ENCODE measurements at regions not wholly inside any gene's neighbourhood (a gene's known extent, or its start where the extent isn't known, plus 50 kb on each side); places are given as distances from the start of the nearest gene placed in this dataset.

GRCh38 chr4:188308142-188308541 lies 168.9 kb downstream of the TRIML1 start:
- TF ChIP-seq POLR2AphosphoS5 (IDR thresholded peaks at IDR 0.05; ENCODE audit: low read depth, low read length) (no peak), REST (IDR thresholded peaks at IDR 0.05; ENCODE audit: insufficient read depth in 1 of 2, low read depth in 2 of 2, low read length in 1 of 2) (no peak), CTCF (IDR thresholded peaks at IDR 0.05) (no peak), TCF7L2 (IDR thresholded peaks at IDR 0.05; ENCODE audit: low read depth, low read length) (no peak), SIN3A (IDR thresholded peaks at IDR 0.05; ENCODE audit: borderline replicate concordance, insufficient read depth, low read depth, low read length) (no peak)
- ChIA-PET POLR2A (no interaction called here), CTCF (no interaction called here)
- DNase-seq (ENCODE audit: low read depth, low spot score) (no peak), ATAC-seq (no peak)
- in situ Hi-C loops (cut with HindIII; ENCODE audit: low pct_unique_long_range_greater_than_20kb, low sequenced_read_pairs) (no loop called here), intact Hi-C loops (cut with micrococcal nuclease; ENCODE audit: unreplicated experiment) (no loop called here)
- no TSS peak for BruUV-seq (replicated peaks)
- Histone ChIP-seq H3K9me3 (ENCODE audit: control insufficient read depth, insufficient read depth, low read depth, low read length) (no peaks in the 10 kb centered on the region), H3K27me3 (ENCODE audit: control insufficient read depth, insufficient read depth, low read length) (no peaks in the 10 kb centered on the region), H3K27ac (ENCODE audit: low read length) (no peak overlapping the region), H3K4me3 (ENCODE audit: low read depth in 2 of 2, low read length in 2 of 2) (no peak overlapping the region), H3K4me1 (ENCODE audit: control insufficient read depth, insufficient read depth, low read length) (no peaks in the 10 kb centered on the region), H3K36me3 (ENCODE audit: control insufficient read depth, insufficient read depth, low read length) (no peaks in the 10 kb centered on the region)

DNA sequence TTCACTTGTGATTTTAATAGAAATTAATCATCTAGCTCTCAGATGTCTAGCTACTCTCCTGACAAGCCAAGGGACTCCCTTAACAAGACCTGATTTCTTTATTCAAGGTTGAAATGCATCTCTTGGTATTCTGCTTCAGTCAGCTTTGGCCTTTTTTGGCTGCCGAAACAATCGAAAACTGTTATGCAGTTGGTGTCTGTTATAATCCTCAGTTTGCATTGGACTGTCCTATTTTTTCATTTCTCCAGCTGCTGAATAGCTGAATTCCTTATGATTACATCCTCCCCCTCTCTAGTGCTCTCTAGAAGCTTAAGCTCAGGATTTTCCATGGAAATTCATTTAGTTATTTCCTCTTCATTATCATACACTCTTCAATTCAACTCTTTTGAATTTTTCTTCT lies 177.2 kb downstream of the TRIML1 start:
- no peak for DNase-seq (ENCODE audit: low read depth, low spot score)
- TF ChIP-seq TCF7L2 (IDR thresholded peaks at IDR 0.05; ENCODE audit: low read depth, low read length) (no peak), CTCF (IDR thresholded peaks at IDR 0.05) (no peak)
- Histone ChIP-seq H3K27ac (ENCODE audit: low read length) (no peak overlapping the region), H3K4me1 (ENCODE audit: control insufficient read depth, insufficient read depth, low read length) (no peaks in the 10 kb centered on the region), H3K27me3 (ENCODE audit: control insufficient read depth, insufficient read depth, low read length) (no peaks in the 10 kb centered on the region), H3K4me3 (ENCODE audit: low read depth in 2 of 2, low read length in 2 of 2) (no peak overlapping the region), H3K9me3 (ENCODE audit: control insufficient read depth, insufficient read depth, low read depth, low read length) (no peaks in the 10 kb centered on the region), H3K36me3 (ENCODE audit: control insufficient read depth, insufficient read depth, low read length) (no peaks in the 10 kb centered on the region)
- ChIA-PET POLR2A (no interaction called here), CTCF (no interaction called here)
- ATAC-seq, result no peak
- intact Hi-C loops (cut with micrococcal nuclease; ENCODE audit: unreplicated experiment), result no loop called here
- no TSS peak for BruUV-seq (replicated peaks)
- in situ Hi-C loops (cut with HindIII; ENCODE audit: low pct_unique_long_range_greater_than_20kb, low sequenced_read_pairs), result no loop called here

DNA sequence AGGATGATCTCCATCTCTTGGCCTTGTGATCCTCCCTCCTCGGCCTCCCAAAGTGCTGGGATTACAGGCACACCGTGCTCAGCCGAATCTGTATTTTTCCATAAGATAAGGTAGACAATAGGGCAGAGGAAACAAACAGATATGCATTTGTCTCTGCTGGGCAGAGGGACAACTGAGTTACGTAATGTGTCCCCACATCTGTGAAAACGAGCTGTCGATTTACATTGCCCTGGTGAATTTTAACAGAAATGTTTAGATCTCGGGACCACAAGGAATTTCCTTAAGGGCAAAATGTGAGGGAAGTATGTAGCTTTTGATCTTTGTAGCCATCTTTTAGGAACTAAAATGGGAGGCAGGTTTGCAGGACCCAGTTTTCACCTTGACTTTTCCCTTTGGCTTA lies 189.7 kb downstream of the TRIML1 start:
- no peaks in the 10 kb centered on the region for H3K36me3 ChIP-seq (ENCODE audit: control insufficient read depth, insufficient read depth, low read length)
- no peaks in the 10 kb centered on the region for H3K9me3 ChIP-seq (ENCODE audit: control insufficient read depth, insufficient read depth, low read depth, low read length)
- no peak for TF ChIP-seq SIN3A (IDR thresholded peaks at IDR 0.05; ENCODE audit: borderline replicate concordance, insufficient read depth, low read depth, low read length)
- no peak for TF ChIP-seq CTCF (IDR thresholded peaks at IDR 0.05)
- TF ChIP-seq REST (IDR thresholded peaks at IDR 0.05; ENCODE audit: insufficient read depth in 1 of 2, low read depth in 2 of 2, low read length in 1 of 2), result no peak
- TF ChIP-seq POLR2AphosphoS5 (IDR thresholded peaks at IDR 0.05; ENCODE audit: low read depth, low read length), result no peak
- TF ChIP-seq TCF7L2 (IDR thresholded peaks at IDR 0.05; ENCODE audit: low read depth, low read length), result no peak
- DNase-seq (ENCODE audit: low read depth, low spot score), result no peak
- in situ Hi-C loops (cut with HindIII; ENCODE audit: low pct_unique_long_range_greater_than_20kb, low sequenced_read_pairs), result no loop called here
- no peaks in the 10 kb centered on the region for H3K4me1 ChIP-seq (ENCODE audit: control insufficient read depth, insufficient read depth, low read length)
- no peak overlapping the region for H3K4me3 ChIP-seq (ENCODE audit: low read depth in 2 of 2, low read length in 2 of 2)
- H3K27me3 ChIP-seq (ENCODE audit: control insufficient read depth, insufficient read depth, low read length), result no peaks in the 10 kb centered on the region
- intact Hi-C loops (cut with micrococcal nuclease; ENCODE audit: unreplicated experiment), result no loop called here
- ATAC-seq, result no peak
- no peak overlapping the region for H3K27ac ChIP-seq (ENCODE audit: low read length)
- POLR2A ChIA-PET, result no interaction called here
- BruUV-seq (replicated peaks), result no TSS peak
- CTCF ChIA-PET, result no interaction called here
